OCI-LY1 (cell line): ENCODE measurements at regions not wholly inside any gene's neighbourhood (a gene's known extent, or its start where the extent isn't known, plus 50 kb on each side); places are given as distances from the start of the nearest gene placed in this dataset.

Experiments used
- H2AFZ ChIP-seq: fragments of 200-600 bp; sonication (generic), shearing (Covaris generic); 2 replicates; pipeline ENCODE4 v1.6.0; 2014; ENCODE audit warnings: antibody characterized with exemption, mild to moderate bottlenecking, low read length
- H3F3A ChIP-seq: fragments of 200-600 bp; sonication (generic), shearing (Covaris generic); 2 replicates; pipeline ENCODE4 v1.6.0; 2014; ENCODE audit warnings: mild to moderate bottlenecking, antibody characterized with exemption, low read length, moderate library complexity; ENCODE audit not compliant: insufficient read depth
- H3K27ac ChIP-seq: fragments of 200-600 bp; sonication (generic); 2 replicates; pipeline ENCODE4 v1.5.1; 2014; ENCODE audit warnings: low read length, mixed run types, mild to moderate bottlenecking, low read depth; ENCODE audit not compliant: poor library complexity, severe bottlenecking
- H3K27me3 ChIP-seq: fragments of 200-600 bp; sonication (generic); 2 replicates; pipeline ENCODE4 v1.6.0; 2014; ENCODE audit warnings: antibody characterized with exemption, mild to moderate bottlenecking, low read length, moderate library complexity; ENCODE audit not compliant: insufficient read depth
- H3K36me3 ChIP-seq: fragments of 200-600 bp; sonication (generic); 2 replicates; pipeline ENCODE4 v1.6.1; 2014; ENCODE audit warnings: mild to moderate bottlenecking, antibody characterized with exemption, low read length, moderate library complexity, mixed read lengths; ENCODE audit not compliant: insufficient read depth
- H3K4me1 ChIP-seq: fragments of 200-600 bp; sonication (generic); 2 replicates; pipeline ENCODE4 v1.5.1; 2014; ENCODE audit warnings: mild to moderate bottlenecking, low read length, moderate library complexity; ENCODE audit not compliant: insufficient read depth, severe bottlenecking
- H3K4me2 ChIP-seq: fragments of 200-600 bp; sonication (generic), shearing (Covaris generic); 2 replicates; pipeline ENCODE4 v1.6.1; 2014; ENCODE audit warnings: low read length
- H3K4me3 ChIP-seq: fragments of 200-600 bp; sonication (generic); 2 replicates; pipeline ENCODE4 v1.5.1; 2014; ENCODE audit warnings: low read length, low read depth, mild to moderate bottlenecking, mixed read lengths; ENCODE audit not compliant: poor library complexity, severe bottlenecking
- H3K79me2 ChIP-seq: fragments of 200-600 bp; shearing (Covaris generic); 2 replicates; pipeline ENCODE4 v1.6.1; 2016; ENCODE audit warnings: mixed run types, low read length, mixed read lengths; ENCODE audit not compliant: insufficient read depth
- H3K9ac ChIP-seq: fragments of 200-600 bp; sonication (generic), shearing (Covaris generic); 2 replicates; pipeline ENCODE4 v1.6.1; 2014; ENCODE audit warnings: mild to moderate bottlenecking, low read length, mixed read lengths
- H3K9me2 ChIP-seq: fragments of 200-600 bp; sonication (generic), shearing (Covaris generic); 2 replicates; pipeline ENCODE4 v1.6.1; 2014; ENCODE audit warnings: low read depth, mild to moderate bottlenecking, low read length, mixed read lengths
- H3K9me3 ChIP-seq: fragments of 200-600 bp; shearing (Covaris generic); 2 replicates; pipeline ENCODE4 v1.6.1; 2014; ENCODE audit warnings: low read length, mixed read lengths
- H4K20me1 ChIP-seq: fragments of 200-600 bp; sonication (generic), shearing (Covaris generic); 2 replicates; pipeline ENCODE4 v1.6.0; 2016; ENCODE audit warnings: mild to moderate bottlenecking, low read length; ENCODE audit not compliant: insufficient read depth
- CTCF ChIP-seq: fragments of 200-600 bp; sonication (generic), shearing (Covaris generic); IDR thresholded peaks from 2 replicates; pipeline ENCODE4 v1.5.1; 2017; ENCODE audit warnings: mild to moderate bottlenecking, antibody characterized with exemption, low read length, moderate library complexity, mixed read lengths
- EZH2 ChIP-seq: fragments of 200-600 bp; sonication (generic), shearing (Covaris generic); IDR thresholded peaks from 2 replicates; pipeline ENCODE4 v1.8.0; 2017; ENCODE audit warnings: borderline replicate concordance, mixed run types, mild to moderate bottlenecking, antibody characterized with exemption, low read length, moderate library complexity, mixed read lengths

- Histone ChIP-seq H3K4me3 (no peak overlapping the region), H3F3A (no peaks in the 10 kb centered on the region), H3K9me2 (no peaks in the 10 kb centered on the region), H4K20me1 (no peaks in the 10 kb centered on the region), H3K4me1 (no peaks in the 10 kb centered on the region), H3K9ac (no peak overlapping the region), H3K27ac (no peak overlapping the region), H3K4me2 (no peak overlapping the region), H3K79me2 (no peaks in the 10 kb centered on the region), H2AFZ (no peak overlapping the region), H3K36me3 (no peaks in the 10 kb centered on the region), H3K27me3 (no peaks in the 10 kb centered on the region), H3K9me3 (no peaks in the 10 kb centered on the region)
- TF ChIP-seq CTCF (no peak), EZH2 (no peak)
These were observed 211.4 kb downstream of the CMPK2 start for GRCh38 chr2:6654279-6654678.

- no peaks in the 10 kb centered on the region for H3K9me2 ChIP-seq
- H3K4me1 ChIP-seq = no peaks in the 10 kb centered on the region
- H2AFZ ChIP-seq = no peak overlapping the region
- H3K9ac ChIP-seq = no peak overlapping the region
- H3K79me2 ChIP-seq = no peaks in the 10 kb centered on the region
- H3K4me3 ChIP-seq = no peak overlapping the region
- no peaks in the 10 kb centered on the region for H4K20me1 ChIP-seq
- TF ChIP-seq CTCF = no peak
- no peak for TF ChIP-seq EZH2
- no peaks in the 10 kb centered on the region for H3K9me3 ChIP-seq
- H3K4me2 ChIP-seq = no peak overlapping the region
- H3K27ac ChIP-seq = no peak overlapping the region
- no peaks in the 10 kb centered on the region for H3K27me3 ChIP-seq
- H3K36me3 ChIP-seq = no peaks in the 10 kb centered on the region
- no peaks in the 10 kb centered on the region for H3F3A ChIP-seq
These were observed 209.1 kb downstream of the CMPK2 start for GRCh38 chr2:6656633-6657032.

GRCh38 chr2:6657136-6657535, 208.6 kb downstream of the CMPK2 start:
- no peaks in the 10 kb centered on the region for H3K79me2 ChIP-seq
- no peaks in the 10 kb centered on the region for H3K9me2 ChIP-seq
- no peak overlapping the region for H3K4me2 ChIP-seq
- TF ChIP-seq EZH2 (no peak), CTCF (no peak)
- H3K4me3 ChIP-seq = no peak overlapping the region
- H3K9me3 ChIP-seq = no peaks in the 10 kb centered on the region
- H3K9ac ChIP-seq = no peak overlapping the region
- H3K27ac ChIP-seq = no peak overlapping the region
- H4K20me1 ChIP-seq = no peaks in the 10 kb centered on the region
- no peaks in the 10 kb centered on the region for H3K27me3 ChIP-seq
- no peak overlapping the region for H2AFZ ChIP-seq
- H3K4me1 ChIP-seq = no peaks in the 10 kb centered on the region
- no peaks in the 10 kb centered on the region for H3F3A ChIP-seq
- no peaks in the 10 kb centered on the region for H3K36me3 ChIP-seq
